HG03139 (cell line): ENCODE measurements at regions not wholly inside any gene's neighbourhood (a gene's known extent, or its start where the extent isn't known, plus 50 kb on each side); places are given as distances from the start of the nearest gene placed in this dataset.
"Not testable (repeated sequence)": the region's sequence is repeated elsewhere in the genome, so short reads cannot be mapped to it uniquely, and the experiment has no call there.

ENCODE experiments used
- ATAC-seq: cut with Tn5 transposase; IDR thresholded peaks from one replicate; pipeline ENCODE4 v1.9.1; 2021; ENCODE audit not compliant: unreplicated experiment

DNA sequence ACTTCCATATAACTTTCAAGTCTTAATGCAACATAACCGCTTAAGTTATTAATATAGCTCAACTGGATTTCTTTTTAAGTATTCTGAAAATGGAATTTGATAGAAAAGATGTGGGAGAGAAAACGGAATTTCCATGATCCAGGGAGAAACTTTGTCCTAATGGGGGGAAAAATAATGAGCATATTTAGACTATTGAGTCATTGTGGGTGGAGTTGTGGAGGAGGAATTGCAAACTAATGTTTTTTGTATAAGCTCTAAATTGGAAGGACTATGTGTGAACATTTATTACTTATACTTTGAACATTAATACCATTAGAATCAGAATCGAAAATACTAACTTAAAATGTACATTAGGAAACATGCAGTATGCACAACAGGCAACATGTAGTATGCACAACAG is 159.9 kb upstream of the NEGR1 start:
- ATAC-seq = no peak

DNA sequence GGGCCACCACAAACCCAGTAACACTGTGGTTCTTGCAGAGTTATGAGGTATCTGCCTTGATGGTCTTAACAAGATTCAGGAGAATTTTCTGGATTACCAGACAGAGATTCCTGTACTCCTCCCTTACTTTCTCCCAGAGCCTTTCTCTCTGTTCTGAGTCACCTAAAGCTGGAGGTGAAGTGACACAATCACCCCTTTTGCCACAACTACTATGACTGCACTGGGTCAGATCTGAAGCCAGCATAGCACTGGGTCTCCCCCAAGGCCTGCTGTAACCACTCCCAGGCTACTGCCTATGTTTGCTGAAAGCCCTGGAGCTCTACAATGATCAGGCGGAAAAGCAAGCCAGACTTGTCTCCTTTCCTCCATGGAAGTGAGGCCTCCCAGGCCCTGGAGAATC is 156.7 kb upstream of the NEGR1 start:
- no peak for ATAC-seq

DNA sequence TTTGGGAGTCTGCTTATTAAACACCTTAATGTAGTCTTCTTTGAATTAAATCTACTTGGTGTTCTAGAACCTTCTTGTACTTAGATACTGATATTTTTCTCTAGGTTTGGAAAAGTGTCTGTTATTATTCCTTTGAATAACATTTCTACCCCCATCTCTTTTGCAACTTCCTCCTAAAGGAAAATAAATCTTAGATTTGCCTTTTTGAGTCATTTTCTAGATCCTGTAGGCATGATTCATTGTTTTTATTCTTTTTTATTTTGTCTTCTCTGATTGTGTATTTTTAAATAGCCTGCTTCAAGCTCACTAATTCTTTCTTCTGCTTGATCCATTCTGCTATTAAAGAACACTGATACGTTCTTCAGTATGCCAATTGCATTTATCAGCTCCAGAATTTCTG is 155.9 kb upstream of the NEGR1 start:
- no peak for ATAC-seq

DNA sequence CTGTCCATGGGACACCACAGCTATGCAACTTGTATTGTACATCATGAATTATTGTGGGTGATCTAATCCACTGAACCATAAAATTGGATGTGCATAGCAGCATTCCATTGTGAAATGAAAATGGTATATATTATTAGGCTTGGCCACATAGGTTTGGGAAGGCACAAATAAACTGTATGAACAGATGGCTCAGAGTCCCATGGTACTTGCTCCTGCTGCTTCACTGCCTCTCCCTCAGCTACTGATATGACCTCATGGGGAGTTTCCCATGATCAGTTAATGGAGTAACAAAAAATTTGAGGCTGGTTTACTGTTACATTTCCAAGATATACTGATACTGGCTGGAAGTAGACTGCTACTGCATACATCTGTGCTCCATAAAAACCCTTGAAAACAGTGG is 152.7 kb upstream of the NEGR1 start:
- no peak for ATAC-seq

DNA sequence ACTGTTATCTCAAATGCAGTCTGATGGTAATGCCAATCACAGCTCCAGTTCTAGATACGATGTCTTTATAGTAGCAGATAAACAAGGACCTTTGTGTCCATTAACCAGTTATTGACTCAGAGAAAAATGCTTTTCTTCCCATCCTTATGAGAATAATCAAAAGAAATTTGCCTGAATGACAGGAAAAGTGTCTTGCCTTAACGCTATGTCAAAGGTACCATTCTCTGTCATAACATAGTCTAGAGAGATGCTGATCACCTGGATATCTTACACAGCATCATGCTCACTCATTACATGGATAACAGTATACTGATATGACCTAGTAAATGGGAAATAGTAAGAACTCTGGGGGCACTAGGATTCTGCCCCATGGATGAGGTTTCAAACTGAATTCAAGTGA is 151.7 kb upstream of the NEGR1 start:
- ATAC-seq = no peak

DNA sequence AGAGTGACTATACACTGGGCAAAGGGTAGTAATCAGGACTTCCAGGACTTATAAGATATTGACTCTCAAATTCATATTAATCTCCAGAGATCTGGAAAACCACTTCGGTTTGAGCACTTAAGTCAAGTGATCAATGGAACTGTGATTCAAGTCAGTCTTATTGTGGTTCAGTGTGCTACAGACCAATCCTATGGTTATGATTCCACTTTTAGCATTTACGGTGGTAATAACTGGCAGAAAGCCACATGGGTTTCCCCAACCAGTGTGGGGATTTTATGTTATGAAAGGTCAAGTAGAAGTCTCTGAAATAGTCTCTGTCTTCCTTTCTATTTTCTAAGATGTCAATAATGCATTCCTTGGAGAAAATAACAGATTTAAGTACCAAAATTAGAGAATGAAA is 151.3 kb upstream of the NEGR1 start:
- ATAC-seq = peak; percentile 54

DNA sequence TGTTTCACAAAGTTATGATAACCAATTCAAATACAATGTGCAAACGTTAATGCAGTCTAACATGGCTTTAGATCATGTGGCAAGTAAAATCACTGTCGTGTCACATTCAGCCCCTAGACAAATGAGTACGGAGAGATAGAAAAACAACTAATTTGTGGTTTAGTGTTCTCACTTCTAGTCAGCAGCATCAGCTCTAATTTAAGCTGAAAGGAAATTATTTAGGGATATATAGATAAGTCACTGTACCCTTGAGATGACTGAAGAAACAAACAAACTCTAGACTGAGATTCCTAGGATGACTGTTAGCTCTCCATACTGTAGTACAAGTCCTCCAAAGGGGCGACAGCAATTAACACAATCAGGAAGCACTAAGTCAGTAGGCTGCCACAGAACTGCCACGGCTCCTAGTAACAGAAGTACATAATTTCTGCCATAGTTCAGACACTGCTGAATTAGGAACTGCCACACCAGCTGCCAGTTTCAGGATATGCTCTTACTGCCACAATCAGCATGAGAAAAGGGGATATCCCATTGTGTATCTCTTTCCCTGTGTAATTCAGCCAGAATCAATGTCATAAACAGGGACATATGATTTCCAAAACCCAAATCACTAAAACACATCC is 150.4 kb upstream of the NEGR1 start:
- ATAC-seq = no peak

DNA sequence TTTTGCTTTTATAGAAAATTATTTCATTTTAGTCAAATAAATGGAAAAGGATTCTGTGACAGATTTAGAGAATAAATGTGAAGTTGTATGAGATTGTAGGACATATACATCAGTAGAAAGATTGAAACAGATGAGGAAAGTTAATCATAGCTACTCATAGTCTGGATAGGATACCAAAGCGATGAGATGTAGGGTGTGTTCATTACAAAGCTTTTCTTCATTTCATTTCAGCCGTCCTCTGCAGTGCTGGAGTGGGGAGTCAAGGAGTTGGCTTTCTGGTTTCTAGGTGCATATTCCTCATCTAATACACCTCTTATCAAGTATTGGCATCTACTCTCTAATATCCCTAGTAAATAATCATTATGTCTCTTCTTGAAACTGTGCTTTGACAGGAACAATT is 149.5 kb upstream of the NEGR1 start:
- ATAC-seq = no peak

DNA sequence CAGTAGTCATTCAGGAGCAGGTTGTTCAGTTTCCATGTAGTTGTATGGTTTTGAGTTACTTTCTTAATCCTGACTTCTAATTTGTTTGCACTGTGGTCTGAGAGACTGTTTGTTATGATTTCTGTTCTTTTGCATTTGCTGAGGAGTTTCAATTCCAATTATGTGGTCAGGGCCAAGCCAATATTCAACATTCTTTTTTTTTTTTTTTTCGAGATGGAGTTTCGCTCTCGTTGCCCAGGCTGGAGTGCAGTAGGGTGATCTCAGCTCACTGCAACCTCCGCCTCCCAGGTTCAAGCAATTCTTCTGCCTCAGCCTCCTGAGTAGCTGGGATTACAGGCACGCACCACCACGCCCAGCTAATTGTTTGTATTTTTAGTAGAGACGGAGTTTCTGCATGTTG is 145.9 kb upstream of the NEGR1 start:
- not testable (repeated sequence) for ATAC-seq

DNA sequence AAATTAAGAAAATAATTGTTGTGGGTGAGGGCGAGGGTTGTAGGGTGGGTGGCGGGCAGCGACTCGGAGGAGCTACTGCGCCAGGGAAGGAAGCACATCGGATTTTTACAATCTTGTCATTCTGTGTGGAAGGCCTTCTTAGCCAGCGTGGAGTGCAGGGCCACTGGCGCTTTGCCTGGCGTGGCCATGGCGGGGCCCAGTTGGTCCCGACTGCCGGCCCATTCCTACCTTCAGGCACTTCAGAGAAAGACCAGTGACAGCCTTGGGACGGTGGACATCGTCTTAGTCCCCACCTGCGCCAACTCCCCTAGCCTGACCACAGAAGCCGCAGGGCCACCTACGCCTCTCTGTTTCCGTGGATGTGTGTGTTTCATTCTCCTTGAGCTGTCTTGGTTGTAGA is 136.9 kb upstream of the NEGR1 start:
- no peak for ATAC-seq

DNA sequence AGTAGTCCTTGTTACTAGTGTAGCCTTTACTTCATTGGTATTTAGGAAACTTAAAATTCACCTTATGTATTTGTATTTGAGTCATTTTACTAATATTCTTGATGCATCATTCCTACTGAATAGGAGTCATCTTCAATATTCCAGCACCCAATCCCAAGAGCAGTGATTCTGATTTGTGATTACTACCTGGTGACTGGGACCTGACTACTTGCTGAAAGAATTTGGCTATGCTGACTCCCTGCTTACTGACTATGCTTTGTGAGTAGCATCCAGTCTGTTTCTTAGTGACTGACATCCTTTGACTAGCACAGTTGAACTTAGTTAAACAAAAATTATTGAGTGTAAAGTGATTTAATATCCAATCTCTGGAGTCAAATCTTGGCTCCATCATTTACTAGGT is 129.9 kb upstream of the NEGR1 start:
- ATAC-seq = no peak

DNA sequence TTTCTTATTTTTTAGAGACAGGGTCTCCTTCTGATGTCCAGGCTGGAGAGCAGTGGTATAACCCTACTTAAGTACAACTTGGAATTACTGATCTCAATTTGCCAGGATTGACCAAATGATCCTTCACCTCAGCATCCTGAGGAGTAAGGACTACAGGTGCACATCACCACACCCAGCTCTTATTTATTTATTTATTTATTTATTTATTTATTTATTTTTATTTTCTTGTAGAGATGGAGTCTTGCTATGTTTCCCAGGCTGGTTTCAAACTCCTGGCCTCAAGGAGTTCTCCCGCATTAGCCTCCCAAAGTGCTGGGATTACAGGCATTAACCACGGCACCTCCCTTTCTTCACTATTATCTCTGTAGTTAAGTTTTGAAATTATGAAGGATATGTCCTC is 117.5 kb upstream of the NEGR1 start:
- ATAC-seq = no peak

DNA sequence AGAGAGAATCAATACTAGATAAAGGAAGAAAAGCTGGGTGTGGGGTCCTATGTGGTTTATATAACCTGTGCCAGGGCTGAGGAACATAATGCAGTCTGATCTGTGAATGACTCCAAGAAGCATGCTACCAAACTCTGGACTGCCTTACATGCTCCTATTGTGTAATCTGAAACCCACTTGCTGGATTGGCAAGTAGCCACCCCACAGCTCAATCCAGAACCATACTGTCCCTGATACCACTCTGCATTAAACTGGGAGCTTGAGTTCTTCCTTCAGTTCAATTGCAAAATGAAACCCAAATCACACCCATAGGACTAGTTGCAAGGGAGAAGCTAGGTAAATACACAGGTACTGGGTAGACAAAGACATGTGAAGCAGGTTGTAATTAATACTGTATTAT is 115.4 kb upstream of the NEGR1 start:
- ATAC-seq = no peak

DNA sequence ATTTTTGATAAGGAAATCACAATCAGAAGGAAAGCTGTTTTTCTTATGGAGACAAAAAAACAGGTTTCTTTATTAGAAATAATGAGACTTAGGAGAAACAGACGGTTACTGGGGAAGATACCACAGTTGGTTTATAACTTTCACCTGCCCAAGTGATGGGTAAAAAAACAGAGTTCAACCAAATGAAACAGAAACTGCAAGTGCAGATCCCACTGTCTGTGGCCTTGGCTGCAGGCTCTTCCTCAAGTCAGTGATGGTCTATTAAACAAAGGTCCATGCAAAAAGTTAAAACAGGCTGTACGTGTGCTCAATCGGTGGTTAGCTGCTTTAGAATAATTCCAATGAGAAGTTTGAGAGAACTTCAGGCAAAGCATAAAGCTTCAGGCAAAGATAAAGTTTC is 112.1 kb upstream of the NEGR1 start:
- no peak for ATAC-seq

DNA sequence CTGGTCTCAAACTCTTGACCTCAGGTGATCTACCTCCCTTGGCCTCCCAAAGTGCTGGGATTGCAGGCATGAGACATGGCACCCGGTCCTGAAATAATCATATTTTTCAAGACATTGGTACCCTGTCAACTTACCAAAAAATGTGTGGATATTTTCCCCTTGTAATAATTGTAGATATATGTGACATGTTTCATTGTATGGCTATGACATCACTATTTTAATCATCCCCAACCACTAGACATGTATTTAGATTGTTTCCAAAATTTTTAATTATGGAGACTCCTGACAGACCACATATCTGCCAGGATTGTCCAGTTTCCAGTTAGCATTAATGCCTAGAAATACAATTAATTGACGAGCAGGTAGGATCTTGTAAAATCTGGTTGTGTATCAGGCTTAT is 96.7 kb upstream of the NEGR1 start:
- no peak for ATAC-seq

DNA sequence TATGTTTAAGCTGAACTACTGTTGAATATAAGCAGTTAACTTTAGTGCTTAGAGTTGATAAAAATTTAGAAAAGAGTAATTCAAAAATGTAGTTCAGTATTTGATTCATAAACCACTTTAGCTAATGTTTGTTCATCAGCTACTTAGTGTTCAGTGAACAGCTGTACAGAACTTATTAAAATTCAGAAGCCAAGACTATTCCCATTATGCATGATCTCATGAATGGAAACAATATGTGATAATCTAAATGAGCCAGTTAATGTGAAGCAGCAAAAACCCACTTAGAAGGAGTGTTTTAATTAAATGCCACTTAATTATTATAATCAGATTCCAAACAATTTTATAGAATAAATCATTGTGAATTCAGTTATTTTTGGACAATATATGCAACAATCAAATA is 92.9 kb upstream of the NEGR1 start:
- ATAC-seq = no peak

DNA sequence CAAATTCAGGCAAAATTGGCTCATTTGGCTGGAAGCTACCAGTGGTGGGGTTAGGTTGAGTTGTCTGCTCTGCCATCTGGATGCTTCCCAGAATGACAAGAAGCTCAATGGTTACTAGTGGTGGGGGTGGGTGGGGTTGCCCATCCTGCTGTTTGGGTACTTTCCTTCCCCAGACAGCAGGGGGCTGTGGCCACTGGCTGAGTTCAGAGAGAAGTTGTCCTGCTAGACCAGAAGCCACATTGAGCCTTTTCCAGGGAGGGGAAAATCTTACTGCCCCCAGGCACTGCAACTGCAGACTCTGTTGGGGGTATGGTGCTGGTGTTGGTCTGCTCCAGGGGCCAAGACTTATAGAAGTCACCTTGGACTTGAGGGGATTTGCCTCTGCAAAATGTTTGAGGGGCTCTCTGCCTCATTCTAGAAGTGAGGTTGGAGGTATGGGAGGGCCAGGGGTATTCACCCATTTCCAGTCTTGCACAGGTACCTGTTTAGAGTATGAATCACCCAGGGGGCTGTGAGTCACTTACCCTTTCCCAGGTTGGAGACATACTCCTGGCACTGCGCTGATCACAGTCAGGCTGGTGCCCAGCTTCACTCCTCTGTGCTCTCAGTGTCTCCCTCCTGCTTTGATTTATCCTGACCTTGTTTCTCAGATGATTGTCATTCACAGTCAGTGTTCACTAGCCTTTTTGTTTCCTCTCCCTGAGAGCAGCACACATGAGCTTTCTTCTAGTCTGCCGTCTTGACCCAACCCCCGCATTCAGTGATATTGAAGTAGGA is 89.1 kb upstream of the NEGR1 start:
- ATAC-seq = no peak

DNA sequence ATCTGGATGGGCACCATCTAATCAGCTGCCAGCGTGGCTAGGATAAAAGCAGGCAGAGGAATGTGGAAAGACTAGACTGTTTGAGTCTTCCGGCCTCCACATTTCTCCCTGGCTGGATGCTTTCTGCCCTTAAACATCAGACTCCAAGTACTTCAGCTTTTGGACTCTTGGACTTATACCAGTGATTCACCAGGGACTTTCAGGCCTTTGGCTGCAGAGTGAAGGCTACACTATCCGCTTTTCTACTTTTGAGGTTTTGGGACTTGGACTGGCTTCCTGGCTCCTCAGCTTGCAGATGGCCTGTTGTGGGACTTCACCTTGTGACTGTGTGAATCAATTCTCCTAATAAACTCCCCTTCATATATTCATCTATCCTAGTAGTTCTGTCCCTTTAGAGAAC is 88.5 kb upstream of the NEGR1 start:
- not testable (repeated sequence) for ATAC-seq

DNA sequence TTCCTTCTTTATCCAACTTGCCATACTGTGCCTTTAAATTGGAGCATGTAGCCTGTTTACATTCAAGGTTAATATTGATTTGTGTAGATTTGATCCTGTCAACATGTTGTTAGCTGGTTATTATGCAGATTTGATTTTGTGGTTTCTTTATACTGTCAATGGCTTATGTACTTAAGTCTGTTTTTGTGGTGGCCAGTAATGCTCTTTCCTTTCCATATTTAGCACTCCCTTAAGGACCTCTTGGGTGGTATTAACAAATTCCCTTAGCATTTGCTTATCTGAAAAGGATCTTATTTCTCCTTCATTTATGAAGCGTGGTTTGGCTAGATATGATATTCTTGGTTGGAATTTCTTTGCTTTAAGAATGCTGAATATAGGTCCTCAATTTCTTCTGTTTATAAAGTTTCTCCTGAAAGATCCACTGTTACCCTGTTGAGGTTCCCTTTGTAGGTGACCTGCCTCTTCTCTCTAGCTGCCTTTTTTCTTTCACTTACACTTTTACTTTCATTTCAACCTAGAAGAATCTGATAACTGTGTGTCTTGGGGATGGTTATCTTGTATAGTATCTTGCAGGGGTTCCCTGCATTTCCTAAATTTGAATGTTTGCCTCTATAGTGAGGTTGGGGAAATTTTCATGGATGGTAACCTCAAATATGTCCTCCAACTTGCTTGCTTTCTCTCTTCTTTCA is 86.9 kb upstream of the NEGR1 start:
- no peak for ATAC-seq

DNA sequence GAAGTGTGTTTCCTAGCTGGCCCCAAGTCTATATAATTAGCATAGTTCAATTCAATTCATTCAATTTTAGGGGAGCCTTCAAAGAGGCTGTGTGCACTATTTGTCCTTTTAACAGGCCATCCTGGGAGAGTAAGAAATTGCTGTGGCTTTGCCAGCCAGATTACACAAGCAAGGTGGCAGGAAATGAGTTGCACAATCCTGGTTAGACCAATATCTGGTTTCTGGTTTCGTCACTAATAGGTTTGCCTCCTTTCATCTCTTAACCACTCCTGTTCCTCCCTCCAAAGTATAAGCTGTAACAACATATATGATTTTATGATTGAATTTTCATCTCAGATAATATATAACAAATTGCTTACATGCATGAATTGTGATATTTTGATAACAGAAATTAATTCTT is 84.1 kb upstream of the NEGR1 start:
- no peak for ATAC-seq

DNA sequence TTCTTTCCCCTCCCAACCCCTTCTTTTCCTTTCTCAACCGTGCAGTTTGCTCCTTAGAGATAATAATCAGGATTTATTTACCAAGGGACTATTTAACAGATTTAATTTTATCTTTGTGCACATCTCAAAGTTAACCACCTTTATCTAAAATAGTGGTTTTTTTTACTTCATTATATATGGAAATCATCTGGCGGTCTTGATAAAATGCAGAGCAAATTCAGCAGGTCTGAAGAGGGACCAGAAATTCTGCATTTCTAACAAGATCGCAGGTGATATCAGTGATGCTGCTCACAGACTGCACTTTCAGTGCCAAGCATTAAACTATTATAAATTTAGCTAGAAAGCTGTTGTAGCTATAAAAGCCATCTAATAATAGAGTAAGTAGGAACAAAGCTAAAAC is 83.4 kb upstream of the NEGR1 start:
- no peak for ATAC-seq

DNA sequence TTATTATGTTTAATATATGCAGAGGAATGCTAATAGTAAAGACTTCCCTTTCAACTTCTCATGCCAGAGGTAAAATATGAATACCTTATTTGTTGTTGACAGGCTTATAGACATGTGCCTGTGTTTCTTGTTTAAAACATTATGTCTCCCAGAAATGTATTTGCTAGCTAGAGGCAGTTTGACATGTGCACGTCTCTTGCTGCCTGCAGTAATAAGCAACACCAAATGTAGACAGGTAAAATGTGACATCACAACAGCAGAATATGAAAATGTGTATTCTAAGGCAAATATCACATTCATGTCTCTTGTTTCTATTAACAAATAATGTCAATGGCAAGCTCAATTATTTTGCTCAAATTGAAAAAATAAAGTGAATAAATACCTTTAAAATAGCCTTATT is 80.2 kb upstream of the NEGR1 start:
- ATAC-seq = no peak
